Heart right ventricle (tissue), 16 donors: ENCODE measurements at regions not wholly inside any gene's neighbourhood (a gene's known extent, or its start where the extent isn't known, plus 50 kb on each side); places are given as distances from the start of the nearest gene placed in this dataset.

ENCODE experiments used
- ATAC-seq, 8 donors: fragments of 200-7000 bp; cut with Tn5 transposase; one replicate each; pipeline ENCODE4 v1.9.1; 2020; ENCODE audit warnings: mild to moderate bottlenecking in 8 of 8, moderate library complexity in 8 of 8, moderate number of reproducible peaks in 1 of 8
- DNase-seq, 2 donors: peaks; one replicate each; pipeline ENCODE4 v3.0.0-alpha.2; 2020
- H3K27ac ChIP-seq, 10 donors: fragments of 200-600 bp; sonication (generic) in 2 of 10; one replicate each; pipeline versions ENCODE4 v1.5.0 to v1.8.0; 2020 to 2022; ENCODE audit warnings: mild to moderate bottlenecking in 3 of 10
- H3K27me3 ChIP-seq, 7 donors: fragments of 200-600 bp; one replicate each; pipeline ENCODE4 v1.8.0; 2021 to 2022; ENCODE audit warnings: mild to moderate bottlenecking in 2 of 7
- H3K36me3 ChIP-seq, 9 donors: fragments of 200-600 bp; sonication (generic) in 1 of 9; one replicate each; pipeline versions ENCODE4 v1.5.0 to v1.8.0; 2020 to 2022; ENCODE audit warnings: mild to moderate bottlenecking in 2 of 9
- H3K4me1 ChIP-seq, 9 donors: fragments of 200-600 bp; sonication (generic) in 1 of 9; one replicate each; pipeline versions ENCODE4 v1.5.0 to v1.8.0; 2020 to 2022; ENCODE audit warnings: mild to moderate bottlenecking in 4 of 9
- H3K4me3 ChIP-seq, 10 donors: fragments of 200-600 bp; sonication (generic) in 2 of 10; one replicate each; pipeline versions ENCODE4 v1.5.0 to v1.8.0; 2020 to 2022; ENCODE audit warnings: mild to moderate bottlenecking in 7 of 10, moderate library complexity in 2 of 10
- H3K9me3 ChIP-seq, 11 donors: fragments of 200-600 bp in 10 of 11; sonication (generic) in 2 of 11; one replicate each; pipeline versions ENCODE4 v1.5.0 to v1.8.0; 2013 to 2022; ENCODE audit warnings: mild to moderate bottlenecking in 2 of 11, control low read depth in 1 of 11, moderate library complexity in 1 of 11
- CTCF ChIP-seq, 9 donors: fragments of 200-600 bp; sonication (generic) in 2 of 9; IDR thresholded peaks; one replicate each; pipeline versions ENCODE4 v1.5.0 to v1.8.0; 2021 to 2022; ENCODE audit warnings: antibody characterized with exemption in 9 of 9, mild to moderate bottlenecking in 5 of 9, moderate library complexity in 1 of 9
- WGBS, 2 donors: extraction: QIAGEN DNeasy Blood & Tissue Kit; methylation state at CpG; one replicate each; pipeline ENCODE4 v1.1.7; 2013; ENCODE audit warnings: inconsistent platforms in 1 of 2; 5-methylcytosine and 5-hydroxymethylcytosine counted together
- intact Hi-C, 10 donors: fragments of 100-400 bp; cut with DNase I; formaldehyde crosslinking; loops; one replicate each; pipeline versions ENCODE4 v1.11.1 to v1.14.2; 2022
- donor health status: Arrhythmogenic right ventricular cardiomyopathy.
- donor health status: ischemic (EF 13 %, LVEDD 7.1; RV severe dilation, severe dysfunction).
- donor health status: healthy with polysubstance abuse.
- donor health status: DM: no; HTN: yes; CAD: no.
- donor health status: DM: no; HTN: no; CAD: no.
- donor health status: ischemic (EF 25% LVEDD 6.9; RV normal size, moderate dysfunction).
- donor health status: ischemic (EF 25% LVEDD 5.7; RV mildly dilated, moderate dysfunction).
- donor health status: healthy.
- donor health status: DM: yes; HTN: yes; CAD: no.
- donor health status: Ischemic cardiomyopathy.
- donor health status: ischemic (EF 35%, LVEDD 5.7; RV mildly dilated, moderate dysfunction).
- donor health status: nonischemic (EF 11% LVEDD 7.7; RV severe dilation, severe dysfunction).
- donor health status: DM: yes; HTN: yes; CAD: no.
- donor health status: PGD.
- donor health status: ischemic (EF 29% LVEDD 5.4; RV normal size, mild dysfunction).
- donor health status: nonischemic (EF 23%, LVEDD 6.1; RV moderate dilation, normal function).

- no peaks in the 10 kb centered on the region for H3K36me3 ChIP-seq
- H3K27me3 ChIP-seq: peaks cover 0 to 20% (median 0%) of the 10 kb centered on the region in 7 donors
- ATAC-seq: no peak
- intact Hi-C loops: loop anchor here in 2 of 10 donors (5.0 to 10.0 kb wide), 2 partner anchors 50 to 53 kb away; no protein-coding TSS in a partner anchor
- H3K27ac ChIP-seq: no peak overlapping the region
- no peak overlapping the region for H3K4me3 ChIP-seq
- DNase-seq: no peak
- no peak for TF ChIP-seq CTCF (IDR thresholded peaks at IDR 0.05)
- H3K9me3 ChIP-seq: peaks cover 0 to 8% (median 0%) of the 10 kb centered on the region in 11 donors
- H3K4me1 ChIP-seq: no peaks in the 10 kb centered on the region
- WGBS, 2 donors: 61 to 65% methylated on average over 4 of the region's 4 CpGs
Measured at GRCh38 chr9:38212016-38212415, 143.0 kb upstream of the SHB start.

- Histone ChIP-seq H3K36me3 (no peaks in the 10 kb centered on the region), H3K27ac (no peak overlapping the region), H3K4me3 (no peak overlapping the region), H3K27me3 (peaks cover 0 to 20% (median 0%) of the 10 kb centered on the region in 7 donors), H3K4me1 (no peaks in the 10 kb centered on the region), H3K9me3 (peaks cover 0 to 8% (median 0%) of the 10 kb centered on the region in 11 donors)
- intact Hi-C loops: loop anchor here in 2 of 10 donors (5.0 to 10.0 kb wide), 2 partner anchors 51 to 54 kb away; no protein-coding TSS in a partner anchor
- DNase-seq (no peak), ATAC-seq (no peak)
- no peak for TF ChIP-seq CTCF (IDR thresholded peaks at IDR 0.05)
- 88 to 95% methylated on average over 1 of the region's 1 CpG for WGBS, 2 donors
Measured at GRCh38 chr9:38211002-38211401, 142.0 kb upstream of the SHB start.

GRCh38 chr9:38208206-38208901, 139.3 kb upstream of the SHB start:
- H3K4me3 ChIP-seq: no peak overlapping the region
- WGBS, 2 donors: 75 to 78% methylated on average over 4 of the region's 4 CpGs

GRCh38 chr9:38207247-38207778, 138.3 kb upstream of the SHB start:
- ATAC-seq: no peak

More at GRCh38 chr9:38208206-38208901, 139.3 kb upstream of the SHB start:
- intact Hi-C loops: no loop called here
- no peaks in the 10 kb centered on the region for H3K36me3 ChIP-seq
- DNase-seq: no peak
- no peak for ATAC-seq
- peaks cover 0 to 9% (median 0%) of the 10 kb centered on the region in 7 donors for H3K27me3 ChIP-seq
- H3K4me1 ChIP-seq: no peaks in the 10 kb centered on the region
- no peak overlapping the region for H3K27ac ChIP-seq
- no peak for TF ChIP-seq CTCF (IDR thresholded peaks at IDR 0.05)
- H3K9me3 ChIP-seq: peaks cover 0 to 8% (median 0%) of the 10 kb centered on the region in 11 donors

More at GRCh38 chr9:38207247-38207778, 138.3 kb upstream of the SHB start:
- H3K27me3 ChIP-seq: no peaks in the 10 kb centered on the region
- DNase-seq: no peak
- intact Hi-C loops: no loop called here
- H3K36me3 ChIP-seq: no peaks in the 10 kb centered on the region
- 62 to 82% methylated on average over 3 of the region's 3 CpGs for WGBS, 2 donors
- no peak overlapping the region for H3K4me3 ChIP-seq
- no peak overlapping the region for H3K27ac ChIP-seq
- TF ChIP-seq CTCF (IDR thresholded peaks at IDR 0.05): no peak
- peaks cover 0 to 8% (median 0%) of the 10 kb centered on the region in 11 donors for H3K9me3 ChIP-seq
- H3K4me1 ChIP-seq: no peaks in the 10 kb centered on the region
